Breast epithelium (tissue), 4 donors: ENCODE measurements at regions not wholly inside any gene's neighbourhood (a gene's known extent, or its start where the extent isn't known, plus 50 kb on each side); places are given as distances from the start of the nearest gene placed in this dataset.

ENCODE experiments used
- DNase-seq, 2 donors: peaks; one replicate each; pipeline ENCODE4 v3.0.0-alpha.2; 2019; ENCODE audit warnings: low spot score in 2 of 2
- H3K27ac ChIP-seq, 2 donors: fragments of 200-600 bp; sonication (generic) in 1 of 2; one replicate each; pipeline ENCODE4 v1.5.1; 2016 to 2019; ENCODE audit warnings: mild to moderate bottlenecking in 1 of 2
- H3K27me3 ChIP-seq, 2 donors: fragments of 200-600 bp; sonication (generic) in 1 of 2; one replicate each; pipeline versions ENCODE4 v1.5.1 to v1.6.0; 2017 to 2019; ENCODE audit warnings: control low read depth in 1 of 2, mild to moderate bottlenecking in 1 of 2
- H3K36me3 ChIP-seq: fragments of 200-600 bp; one replicate; pipeline ENCODE4 v1.5.1; 2019
- H3K4me1 ChIP-seq, 2 donors: fragments of 200-600 bp; sonication (generic); one replicate each; pipeline ENCODE4 v1.5.1; 2016 to 2019; ENCODE audit warnings: control low read depth in 1 of 2
- H3K4me3 ChIP-seq, 3 donors: fragments of 200-600 bp; sonication (generic); 1 replicate in 2 of 3; 2 replicates in 1 of 3; pipeline ENCODE4 v1.5.1; 2016 to 2019; ENCODE audit warnings: mild to moderate bottlenecking in 3 of 3, moderate library complexity in 2 of 3
- H3K9me3 ChIP-seq, 2 donors: fragments of 200-600 bp; sonication (generic) in 1 of 2; one replicate each; pipeline ENCODE4 v1.5.1; 2016 to 2019; ENCODE audit warnings: control low read depth in 1 of 2
- POLR2A ChIP-seq: fragments of 450-650 bp; IDR thresholded peaks from one replicate; pipeline ENCODE4 v1.6.1; 2016; ENCODE audit warnings: antibody characterized with exemption, mild to moderate bottlenecking, moderate library complexity
- POLR2AphosphoS5 ChIP-seq, 3 donors: sonication (generic); formaldehyde crosslinking; IDR thresholded peaks; one replicate each; pipeline ENCODE4 v1.6.1; 2017; ENCODE audit warnings: antibody characterized with exemption in 3 of 3
- intact Hi-C: fragments of 100-400 bp; cut with DNase I; formaldehyde crosslinking; loops from one replicate; pipeline ENCODE4 v1.15.1; 2023; ENCODE audit warnings: low total_unique reads
- TF ChIP-seq, protein P1 (sequence below), 3 donors: fragments of 450-650 bp; IDR thresholded peaks; one replicate each; pipeline ENCODE4 v1.5.1; 2016 to 2017; ENCODE audit warnings: antibody characterized with exemption in 3 of 3, mild to moderate bottlenecking in 3 of 3, moderate library complexity in 3 of 3

DNA sequence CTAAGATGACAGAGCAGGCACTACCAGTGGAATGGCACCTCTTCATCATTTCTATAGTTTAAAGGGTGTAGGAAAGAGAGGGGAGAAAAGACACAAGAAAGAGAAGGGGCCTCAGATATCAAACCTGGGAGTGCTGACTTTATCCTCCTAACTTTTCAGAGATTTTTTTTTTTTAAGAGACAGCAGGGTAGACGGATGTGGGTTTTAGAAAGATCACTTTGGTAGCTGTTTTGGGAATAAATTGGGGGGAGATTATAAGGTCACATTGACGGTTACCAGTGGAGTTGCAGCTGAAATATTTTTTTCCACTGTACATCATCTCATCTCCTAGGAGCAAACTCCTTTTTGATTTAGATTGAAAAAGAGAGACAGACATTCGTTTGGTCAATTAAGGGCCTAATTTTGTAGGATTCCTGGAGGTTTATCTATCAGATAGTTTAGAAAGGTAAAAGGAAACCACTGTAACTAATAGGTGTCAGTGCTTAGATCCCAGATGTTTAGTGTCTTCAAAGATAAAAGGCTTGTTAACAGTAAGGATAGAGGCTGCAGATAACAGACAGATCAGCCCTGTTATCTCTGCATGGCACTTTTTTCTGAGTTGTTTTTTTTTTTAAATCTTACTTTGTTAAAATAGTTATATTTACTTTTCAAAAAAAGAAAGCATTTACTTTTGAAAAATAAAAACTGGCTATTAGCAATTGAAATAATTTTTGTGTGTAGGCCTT is 1057.0 kb downstream of the IGSF11 start:
- no peak for DNase-seq
- no peak overlapping the region for H3K4me3 ChIP-seq
- no peak overlapping the region for H3K27ac ChIP-seq
- no peak for TF ChIP-seq POLR2A
- TF ChIP-seq, protein P1, sequence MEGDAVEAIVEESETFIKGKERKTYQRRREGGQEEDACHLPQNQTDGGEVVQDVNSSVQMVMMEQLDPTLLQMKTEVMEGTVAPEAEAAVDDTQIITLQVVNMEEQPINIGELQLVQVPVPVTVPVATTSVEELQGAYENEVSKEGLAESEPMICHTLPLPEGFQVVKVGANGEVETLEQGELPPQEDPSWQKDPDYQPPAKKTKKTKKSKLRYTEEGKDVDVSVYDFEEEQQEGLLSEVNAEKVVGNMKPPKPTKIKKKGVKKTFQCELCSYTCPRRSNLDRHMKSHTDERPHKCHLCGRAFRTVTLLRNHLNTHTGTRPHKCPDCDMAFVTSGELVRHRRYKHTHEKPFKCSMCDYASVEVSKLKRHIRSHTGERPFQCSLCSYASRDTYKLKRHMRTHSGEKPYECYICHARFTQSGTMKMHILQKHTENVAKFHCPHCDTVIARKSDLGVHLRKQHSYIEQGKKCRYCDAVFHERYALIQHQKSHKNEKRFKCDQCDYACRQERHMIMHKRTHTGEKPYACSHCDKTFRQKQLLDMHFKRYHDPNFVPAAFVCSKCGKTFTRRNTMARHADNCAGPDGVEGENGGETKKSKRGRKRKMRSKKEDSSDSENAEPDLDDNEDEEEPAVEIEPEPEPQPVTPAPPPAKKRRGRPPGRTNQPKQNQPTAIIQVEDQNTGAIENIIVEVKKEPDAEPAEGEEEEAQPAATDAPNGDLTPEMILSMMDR (IDR thresholded peaks at IDR 0.05): no peak
- no peak for TF ChIP-seq POLR2AphosphoS5 (IDR thresholded peaks at IDR 0.05)
- no peaks in the 10 kb centered on the region for H3K4me1 ChIP-seq
- no peaks in the 10 kb centered on the region for H3K36me3 ChIP-seq
- H3K9me3 ChIP-seq: no peaks in the 10 kb centered on the region
- H3K27me3 ChIP-seq: no peaks in the 10 kb centered on the region
- intact Hi-C loops: no loop called here

- DNase-seq: no peak
- Histone ChIP-seq H3K36me3 (no peaks in the 10 kb centered on the region), H3K4me1 (no peaks in the 10 kb centered on the region), H3K27ac (no peak overlapping the region), H3K4me3 (no peak overlapping the region), H3K27me3 (no peaks in the 10 kb centered on the region), H3K9me3 (no peaks in the 10 kb centered on the region)
- intact Hi-C loops: no loop called here
- TF ChIP-seq, protein P1 (IDR thresholded peaks at IDR 0.05): no peak
These were observed 1055.2 kb downstream of the IGSF11 start for GRCh38 chr3:117979466-117979865.

DNA sequence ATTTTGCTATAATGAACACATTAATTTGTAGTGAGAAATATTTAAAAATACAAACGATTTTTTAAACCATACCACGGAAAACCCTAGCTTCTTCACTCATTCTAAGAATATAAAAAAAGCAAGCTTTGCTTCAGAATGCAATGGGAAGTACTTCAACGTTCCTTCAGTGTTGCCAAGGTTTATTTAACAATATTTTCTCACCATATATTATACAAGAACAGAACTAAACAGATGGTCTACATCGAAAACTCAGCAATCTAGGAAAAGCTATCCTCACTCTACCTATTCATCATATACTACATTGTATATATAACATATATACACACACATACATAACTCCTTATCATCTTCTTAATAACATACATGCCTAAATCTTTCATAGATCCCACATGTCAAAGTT is 1047.4 kb downstream of the IGSF11 start:
- no peak overlapping the region for H3K4me3 ChIP-seq
- no peaks in the 10 kb centered on the region for H3K27me3 ChIP-seq
- H3K27ac ChIP-seq: no peak overlapping the region
- TF ChIP-seq POLR2A: no peak
- TF ChIP-seq POLR2AphosphoS5 (IDR thresholded peaks at IDR 0.05): no peak
- TF ChIP-seq, protein P1 (IDR thresholded peaks at IDR 0.05): no peak
- no peaks in the 10 kb centered on the region for H3K36me3 ChIP-seq
- H3K4me1 ChIP-seq: no peaks in the 10 kb centered on the region
- no peaks in the 10 kb centered on the region for H3K9me3 ChIP-seq
- intact Hi-C loops: no loop called here
- DNase-seq: no peak

- peaks cover 0 to 6% of the 10 kb centered on the region in 2 donors for H3K27me3 ChIP-seq
- H3K27ac ChIP-seq: no peak overlapping the region
- H3K9me3 ChIP-seq: no peaks in the 10 kb centered on the region
- no peak overlapping the region for H3K4me3 ChIP-seq
- H3K4me1 ChIP-seq: no peaks in the 10 kb centered on the region
- intact Hi-C loops: no loop called here
- no peak for TF ChIP-seq POLR2A
- TF ChIP-seq, protein P1 (IDR thresholded peaks at IDR 0.05): no peak
- no peak for TF ChIP-seq POLR2AphosphoS5 (IDR thresholded peaks at IDR 0.05)
- no peaks in the 10 kb centered on the region for H3K36me3 ChIP-seq
- no peak for DNase-seq
These were observed 1044.7 kb downstream of the IGSF11 start for GRCh38 chr3:117989982-117990381.

GRCh38 chr3:117990627-117991026 is 1044.0 kb downstream of the IGSF11 start:
- Histone ChIP-seq H3K27me3 (peaks cover 0 to 6% of the 10 kb centered on the region in 2 donors), H3K4me1 (no peaks in the 10 kb centered on the region), H3K27ac (no peak overlapping the region), H3K9me3 (no peaks in the 10 kb centered on the region), H3K36me3 (no peaks in the 10 kb centered on the region), H3K4me3 (no peak overlapping the region)
- TF ChIP-seq POLR2A: no peak
- no peak for TF ChIP-seq POLR2AphosphoS5 (IDR thresholded peaks at IDR 0.05)
- TF ChIP-seq, protein P1 (IDR thresholded peaks at IDR 0.05): no peak
- no peak for DNase-seq
- intact Hi-C loops: no loop called here
